WTC11 (cell line): ENCODE measurements at regions not wholly inside any gene's neighbourhood (a gene's known extent, or its start where the extent isn't known, plus 50 kb on each side); places are given as distances from the start of the nearest gene placed in this dataset.

Source experiments
- ATAC-seq: fragments of 200-7000 bp; cut with Tn5 transposase; 2 replicates; pipeline ENCODE4 v1.10.0; 2021; ENCODE audit warnings: mild to moderate bottlenecking, moderate library complexity
- CTCF ChIA-PET: fragments of 300-600 bp; sonication (Branson Sonifier 250); formaldehyde crosslinking; loops from one replicate; lab custom pipeline; 2021; ENCODE audit warnings: antibody characterized with exemption; lab: Charles Lee
- POLR2A ChIA-PET: fragments of 350-600 bp; sonication (Branson Sonifier 250); formaldehyde crosslinking; loops from one replicate; lab custom pipeline; 2021; ENCODE audit warnings: antibody characterized with exemption; lab: Charles Lee
- DNase-seq: peaks from one replicate; pipeline ENCODE4 v3.0.0; 2021; ENCODE audit warnings: low spot score
- H3K27ac Mint-ChIP-seq: 2 replicates; pipeline ENCODE4 v1.8.0; 2021; ENCODE audit warnings: mixed read lengths
- H3K27me3 Mint-ChIP-seq: 2 replicates; pipeline ENCODE4 v1.8.0; 2021; ENCODE audit warnings: low read depth, mild to moderate bottlenecking, moderate library complexity, mixed read lengths
- H3K36me3 Mint-ChIP-seq: 2 replicates; pipeline ENCODE4 v1.8.0; 2021; ENCODE audit warnings: mixed read lengths
- H3K4me1 Mint-ChIP-seq: 2 replicates; pipeline ENCODE4 v1.8.0; 2022; ENCODE audit warnings: mixed read lengths
- H3K4me3 Mint-ChIP-seq: 2 replicates; pipeline ENCODE4 v1.8.0; 2021; ENCODE audit warnings: mild to moderate bottlenecking, moderate library complexity, mixed read lengths
- H3K9me3 Mint-ChIP-seq: 2 replicates; pipeline ENCODE4 v1.8.0; 2021; ENCODE audit warnings: mixed read lengths
- CREM ChIP-seq: sonication (generic); formaldehyde crosslinking; IDR thresholded peaks from 2 replicates; pipeline ENCODE4 v1.8.1; 2022; ENCODE audit warnings: mild to moderate bottlenecking, missing genetic modification reagents, moderate library complexity
- E2F5 ChIP-seq: sonication (generic); formaldehyde crosslinking; IDR thresholded peaks from 2 replicates; pipeline ENCODE4 v1.8.1; 2022; ENCODE audit warnings: mild to moderate bottlenecking, moderate library complexity, missing genetic modification reagents
- ETV6 ChIP-seq: sonication (generic); formaldehyde crosslinking; IDR thresholded peaks from 2 replicates; pipeline ENCODE4 v1.8.1; 2022; ENCODE audit warnings: mild to moderate bottlenecking, missing genetic modification reagents
- KAT7 ChIP-seq: sonication (generic); formaldehyde crosslinking; IDR thresholded peaks from 2 replicates; pipeline ENCODE4 v1.8.1; 2023; ENCODE audit warnings: missing genetic modification reagents, mild to moderate bottlenecking, borderline replicate concordance
- MYBL2 ChIP-seq: sonication (generic); formaldehyde crosslinking; IDR thresholded peaks from 2 replicates; pipeline ENCODE4 v1.8.1; 2023; ENCODE audit warnings: mild to moderate bottlenecking, moderate library complexity, missing genetic modification reagents
- PRDM15 ChIP-seq: sonication (generic); formaldehyde crosslinking; IDR thresholded peaks from 2 replicates; pipeline ENCODE4 v1.8.0; 2022; ENCODE audit warnings: missing genetic modification reagents
- RORB ChIP-seq: fragments of 250-450 bp; sonication (Bioruptor Pico); IDR thresholded peaks from 2 replicates; pipeline ENCODE4 v1.9.0; 2021; ENCODE audit warnings: mild to moderate bottlenecking
- ZNF281 ChIP-seq: sonication (generic); formaldehyde crosslinking; IDR thresholded peaks from 2 replicates; pipeline ENCODE4 v1.8.0; 2023; ENCODE audit warnings: mild to moderate bottlenecking, missing genetic modification reagents
- ZNF423 ChIP-seq: fragments of 250-450 bp; sonication (Bioruptor Pico); IDR thresholded peaks from 2 replicates; pipeline ENCODE4 v2.1.2; 2022; ENCODE audit warnings: mild to moderate bottlenecking, moderate library complexity
- ZNF425 ChIP-seq: fragments of 250-450 bp; sonication (Bioruptor Pico); conservative IDR thresholded peaks from 2 replicates; pipeline ENCODE4 v1.9.0; 2021; ENCODE audit warnings: mild to moderate bottlenecking
- TF ChIP-seq, protein P1 (sequence below): fragments of 250-450 bp; sonication (Bioruptor Pico); IDR thresholded peaks from 2 replicates; pipeline ENCODE4 v2.1.2; 2022; ENCODE audit warnings: mild to moderate bottlenecking, moderate library complexity
- TF ChIP-seq, protein P2 (sequence below): fragments of 250-450 bp; sonication (Bioruptor Pico); IDR thresholded peaks from 2 replicates; pipeline ENCODE4 v1.9.0; 2021; ENCODE audit warnings: mild to moderate bottlenecking

DNA sequence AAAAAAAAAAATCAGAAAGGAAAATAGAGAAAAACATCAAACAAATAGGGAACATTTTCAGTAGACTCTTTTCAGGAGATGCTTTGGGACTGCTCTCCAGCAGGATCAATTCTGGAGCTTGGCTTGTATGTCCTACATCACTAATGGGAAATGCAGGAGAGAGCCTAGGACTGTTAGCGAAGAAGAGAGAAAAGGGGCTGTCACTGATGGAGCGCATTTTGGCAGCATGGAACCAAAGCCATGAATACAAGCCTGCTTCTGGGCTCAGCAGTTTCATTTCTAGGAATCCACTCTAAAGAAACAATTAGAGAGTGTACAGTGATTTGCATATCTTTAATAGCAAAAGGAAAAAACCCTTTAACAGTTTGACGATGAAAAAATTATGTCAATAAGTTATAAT lies 203.9 kb downstream of the NUFIP1 start (continued):
- no peak for TF ChIP-seq ZNF281 (CRISPR knock-in tag)
- TF ChIP-seq ZNF423 (CRISPR knock-in tag), result no peak
- TF ChIP-seq, protein P1, sequence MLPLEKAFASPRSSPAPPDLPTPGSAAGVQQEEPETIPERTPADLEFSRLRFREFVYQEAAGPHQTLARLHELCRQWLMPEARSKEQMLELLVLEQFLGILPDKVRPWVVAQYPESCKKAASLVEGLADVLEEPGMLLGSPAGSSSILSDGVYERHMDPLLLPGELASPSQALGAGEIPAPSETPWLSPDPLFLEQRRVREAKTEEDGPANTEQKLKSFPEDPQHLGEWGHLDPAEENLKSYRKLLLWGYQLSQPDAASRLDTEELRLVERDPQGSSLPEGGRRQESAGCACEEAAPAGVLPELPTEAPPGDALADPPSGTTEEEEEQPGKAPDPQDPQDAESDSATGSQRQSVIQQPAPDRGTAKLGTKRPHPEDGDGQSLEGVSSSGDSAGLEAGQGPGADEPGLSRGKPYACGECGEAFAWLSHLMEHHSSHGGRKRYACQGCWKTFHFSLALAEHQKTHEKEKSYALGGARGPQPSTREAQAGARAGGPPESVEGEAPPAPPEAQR (CRISPR knock-in tag), result no peak
- TF ChIP-seq MYBL2 (CRISPR knock-in tag), result no peak
- no peak for TF ChIP-seq ZNF425 (CRISPR knock-in tag)
- no peak for TF ChIP-seq E2F5 (CRISPR knock-in tag)
- TF ChIP-seq PRDM15 (CRISPR knock-in tag), result no peak
- TF ChIP-seq, protein P2, sequence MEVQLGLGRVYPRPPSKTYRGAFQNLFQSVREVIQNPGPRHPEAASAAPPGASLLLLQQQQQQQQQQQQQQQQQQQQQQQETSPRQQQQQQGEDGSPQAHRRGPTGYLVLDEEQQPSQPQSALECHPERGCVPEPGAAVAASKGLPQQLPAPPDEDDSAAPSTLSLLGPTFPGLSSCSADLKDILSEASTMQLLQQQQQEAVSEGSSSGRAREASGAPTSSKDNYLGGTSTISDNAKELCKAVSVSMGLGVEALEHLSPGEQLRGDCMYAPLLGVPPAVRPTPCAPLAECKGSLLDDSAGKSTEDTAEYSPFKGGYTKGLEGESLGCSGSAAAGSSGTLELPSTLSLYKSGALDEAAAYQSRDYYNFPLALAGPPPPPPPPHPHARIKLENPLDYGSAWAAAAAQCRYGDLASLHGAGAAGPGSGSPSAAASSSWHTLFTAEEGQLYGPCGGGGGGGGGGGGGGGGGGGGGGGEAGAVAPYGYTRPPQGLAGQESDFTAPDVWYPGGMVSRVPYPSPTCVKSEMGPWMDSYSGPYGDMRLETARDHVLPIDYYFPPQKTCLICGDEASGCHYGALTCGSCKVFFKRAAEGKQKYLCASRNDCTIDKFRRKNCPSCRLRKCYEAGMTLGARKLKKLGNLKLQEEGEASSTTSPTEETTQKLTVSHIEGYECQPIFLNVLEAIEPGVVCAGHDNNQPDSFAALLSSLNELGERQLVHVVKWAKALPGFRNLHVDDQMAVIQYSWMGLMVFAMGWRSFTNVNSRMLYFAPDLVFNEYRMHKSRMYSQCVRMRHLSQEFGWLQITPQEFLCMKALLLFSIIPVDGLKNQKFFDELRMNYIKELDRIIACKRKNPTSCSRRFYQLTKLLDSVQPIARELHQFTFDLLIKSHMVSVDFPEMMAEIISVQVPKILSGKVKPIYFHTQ (CRISPR knock-in tag), result no peak
- TF ChIP-seq KAT7 (CRISPR knock-in tag), result no peak
- TF ChIP-seq CREM (CRISPR knock-in tag), result no peak
- no peak for TF ChIP-seq ETV6

DNA sequence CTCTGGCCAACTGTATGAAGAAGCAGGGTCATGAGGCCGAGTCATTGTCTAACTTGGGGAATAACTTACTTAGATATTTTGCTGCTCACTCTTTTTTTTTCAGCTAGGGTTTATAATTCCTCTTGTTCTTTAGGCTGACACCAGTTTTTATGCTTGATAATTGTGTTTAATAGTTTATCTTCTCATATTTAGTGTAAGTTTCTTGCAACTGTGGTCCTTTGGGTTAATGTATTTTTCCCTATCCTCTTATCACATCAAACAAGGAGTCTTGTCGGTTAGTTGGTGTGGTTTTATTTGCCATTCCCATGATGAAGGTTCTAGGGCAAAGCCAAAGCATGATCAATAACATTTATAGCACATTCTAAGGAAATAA lies 204.6 kb downstream of the NUFIP1 start:
- no peak for DNase-seq
- no peak for TF ChIP-seq RORB (CRISPR knock-in tag)
- Mint-ChIP-seq H3K4me1 (no peaks in the 10 kb centered on the region), H3K9me3 (no peaks in the 10 kb centered on the region), H3K4me3 (no peak overlapping the region), H3K36me3 (no peaks in the 10 kb centered on the region), H3K27ac (no peak overlapping the region), H3K27me3 (no peaks in the 10 kb centered on the region)
- ChIA-PET CTCF (no interaction called here), POLR2A (no interaction called here)
- no peak for ATAC-seq
